NCI-H748 treated with DMSO at 0.1 percent for 48 hours (cell line): ENCODE measurements at regions not wholly inside any gene's neighbourhood (a gene's known extent, or its start where the extent isn't known, plus 50 kb on each side); places are given as distances from the start of the nearest gene placed in this dataset.

Experiments
- DNase-seq: peaks from one replicate; lab custom pipeline; 2025; lab: John Stamatoyannopoulos, UW

DNA sequence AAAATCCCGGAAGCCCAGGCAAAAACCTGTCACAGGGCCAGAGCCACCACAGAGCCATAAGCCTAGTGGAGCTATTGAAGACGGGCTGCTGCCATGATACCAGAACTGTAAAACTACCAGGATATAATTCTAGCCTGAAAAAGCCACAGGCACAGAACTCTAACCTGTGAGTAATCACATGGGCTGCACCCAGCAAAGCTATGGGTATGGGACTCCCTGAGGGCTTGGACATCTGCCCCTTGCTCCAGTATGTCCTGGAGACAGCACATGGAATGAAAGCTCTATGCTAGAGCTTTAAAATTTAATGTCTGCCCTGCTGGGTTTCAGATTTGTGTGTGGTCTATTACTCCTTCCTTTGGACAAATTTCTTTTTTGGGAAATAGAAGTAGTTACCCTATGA is 2183.6 kb upstream of the CELF4 start:
- no peak for DNase-seq

DNA sequence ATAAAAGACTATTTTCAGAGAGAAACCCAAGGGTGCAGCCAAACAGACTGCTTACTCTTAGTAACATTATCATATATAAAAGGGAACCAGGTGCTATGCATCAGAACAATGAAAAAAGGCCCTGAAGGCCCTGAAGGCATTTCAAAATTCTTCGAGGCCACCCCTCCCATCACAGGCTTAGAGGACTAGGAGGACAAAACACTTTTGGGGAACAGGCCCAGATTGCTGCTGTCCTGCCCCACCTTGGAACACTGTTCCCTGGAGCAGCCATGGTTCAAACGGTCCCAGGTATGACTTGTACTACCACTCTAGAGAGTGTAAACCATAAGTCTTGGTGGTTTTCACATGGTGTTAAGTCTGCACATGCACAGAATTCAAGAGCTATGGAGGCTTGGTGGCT is 2183.1 kb upstream of the CELF4 start:
- no peak for DNase-seq

- no peak for DNase-seq
Observed at GRCh38 chr18:39746201-39746600, 2180.6 kb upstream of the CELF4 start.

GRCh38 chr18:39743463-39743862 is 2177.9 kb upstream of the CELF4 start:
- no peak for DNase-seq

DNA sequence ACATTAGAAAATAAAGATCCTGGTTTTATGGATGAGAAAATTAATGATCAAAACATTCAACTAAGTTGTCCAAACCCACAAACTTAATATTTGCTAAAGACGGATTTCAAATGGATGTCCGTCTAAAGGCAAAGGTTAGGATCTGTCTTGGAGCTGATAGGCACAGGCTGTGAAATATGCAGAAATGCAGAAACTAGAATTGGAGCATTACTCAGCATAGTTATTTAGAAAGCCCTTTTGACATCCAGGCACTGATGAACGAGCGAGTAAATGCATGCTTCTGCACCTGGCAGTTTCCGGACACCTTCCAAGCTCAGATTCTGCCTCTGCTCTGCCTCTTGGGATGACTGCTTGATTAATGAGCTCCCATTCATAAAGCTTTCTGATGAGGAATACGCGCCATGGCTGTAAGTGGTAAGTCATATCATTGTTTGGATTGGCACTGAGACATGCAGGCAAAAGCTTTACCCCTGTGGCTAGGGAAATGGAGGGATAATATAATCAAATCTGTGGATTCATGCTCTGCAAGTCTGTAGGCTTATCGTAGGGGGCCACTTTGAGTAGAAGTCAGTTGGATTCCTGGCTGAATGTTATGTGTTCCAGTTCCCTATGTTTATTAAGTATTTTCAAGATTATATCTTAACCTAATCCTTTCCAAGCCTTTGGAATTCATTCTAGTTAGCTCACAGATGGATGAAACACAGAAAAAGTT is 2176.3 kb upstream of the CELF4 start:
- peak; percentile 56 for DNase-seq

DNA sequence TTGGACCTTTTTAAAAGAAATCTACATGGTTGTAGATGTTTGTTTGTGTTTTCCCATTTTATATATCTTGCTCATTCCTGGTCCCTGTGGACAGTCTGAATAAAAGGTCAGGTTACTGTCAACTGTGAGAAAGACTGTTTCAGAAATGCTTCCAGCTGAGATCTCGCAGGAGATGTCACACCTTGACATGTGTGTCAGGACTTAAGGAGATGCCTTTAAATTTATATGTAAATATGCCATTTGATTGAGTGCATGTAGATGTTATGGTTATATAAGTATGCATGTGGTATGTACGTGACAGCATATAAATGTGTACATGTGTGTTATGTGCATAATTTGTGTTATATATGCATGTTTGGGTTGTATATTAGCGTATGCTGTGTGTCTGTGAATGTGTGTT is 2172.3 kb upstream of the CELF4 start:
- DNase-seq: no peak

DNA sequence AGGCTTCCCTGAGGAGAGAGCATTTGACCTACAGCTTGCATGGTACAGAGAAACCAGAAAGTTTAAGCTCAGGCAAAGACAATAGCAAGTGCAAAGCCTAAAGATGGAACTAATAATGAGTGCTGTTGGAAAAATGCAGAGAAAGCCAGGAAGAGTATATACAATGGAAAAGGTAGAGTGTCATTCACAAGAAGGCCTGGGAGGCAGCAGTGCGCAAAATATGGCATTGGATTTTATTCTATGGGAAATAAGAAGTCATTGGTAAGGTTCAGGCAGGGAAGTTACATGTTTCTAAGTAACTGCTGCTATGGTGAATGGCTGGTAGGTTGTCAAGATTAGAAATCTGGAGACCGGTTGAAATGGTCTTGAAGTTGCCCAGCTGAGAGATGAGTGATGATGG is 2167.3 kb upstream of the CELF4 start:
- DNase-seq: no peak

DNA sequence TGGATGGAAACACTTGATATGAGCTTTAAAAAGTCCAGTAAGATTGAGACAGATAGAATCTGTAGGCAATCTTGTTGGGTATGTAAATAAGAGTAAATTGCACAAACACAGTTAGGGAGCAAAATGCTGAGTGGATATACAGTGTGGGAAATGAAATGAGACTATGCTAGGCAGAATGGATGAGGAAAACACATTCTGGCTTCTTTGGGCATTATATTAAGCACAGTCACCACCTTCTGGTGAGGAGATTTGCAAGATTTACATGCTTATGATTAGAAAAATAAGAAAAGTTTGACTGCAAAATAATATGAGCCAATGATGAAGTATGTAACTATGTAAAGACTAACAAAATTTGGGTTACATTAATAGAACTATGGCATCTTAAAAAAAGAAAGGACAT is 2165.0 kb upstream of the CELF4 start:
- no peak for DNase-seq

DNA sequence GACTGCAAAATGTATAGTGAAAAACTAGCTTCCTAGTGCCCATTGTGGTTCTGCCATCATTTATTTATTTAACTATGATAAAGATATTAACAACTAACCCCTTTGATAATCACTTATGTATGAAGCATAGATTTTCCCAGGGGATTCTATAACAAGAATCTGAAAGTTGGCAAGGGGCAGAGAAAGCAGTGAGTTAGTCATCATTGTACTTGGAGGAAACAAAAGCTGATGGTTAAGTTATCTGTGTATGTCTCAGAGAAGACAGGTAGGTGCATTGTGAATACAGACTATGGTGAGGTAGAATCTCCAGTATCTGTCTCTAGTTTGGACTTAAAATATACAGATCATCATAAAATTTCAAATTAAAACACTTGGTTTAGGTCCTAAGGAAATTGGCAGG is 2159.1 kb upstream of the CELF4 start:
- DNase-seq: no peak

- DNase-seq: no peak
Observed at GRCh38 chr18:39721712-39722111, 2156.1 kb upstream of the CELF4 start.

GRCh38 chr18:39713961-39714360 is 2148.4 kb upstream of the CELF4 start:
- DNase-seq: no peak

GRCh38 chr18:39711701-39712100 is 2146.1 kb upstream of the CELF4 start:
- DNase-seq: no peak

DNA sequence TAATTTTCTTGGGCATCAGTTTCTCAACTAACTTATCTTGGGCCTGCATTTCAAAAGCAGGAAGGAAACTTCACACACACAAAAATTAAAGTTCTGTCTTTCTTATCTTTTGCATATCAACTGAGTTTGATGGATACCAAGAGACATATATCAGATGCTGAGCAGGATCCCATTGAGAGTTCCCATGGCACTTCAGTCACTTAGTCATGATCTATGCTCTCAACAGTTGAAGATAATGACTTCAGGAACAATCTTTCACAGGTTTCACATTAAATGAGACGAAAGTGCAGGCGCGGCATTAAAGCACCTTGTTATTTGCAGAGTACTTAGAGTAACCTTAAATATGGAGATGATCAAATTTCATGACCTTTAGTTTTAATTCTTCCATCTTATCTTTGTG is 2139.8 kb upstream of the CELF4 start:
- DNase-seq: no peak

GRCh38 chr18:39702888-39703287 is 2137.3 kb upstream of the CELF4 start:
- DNase-seq: no peak

DNA sequence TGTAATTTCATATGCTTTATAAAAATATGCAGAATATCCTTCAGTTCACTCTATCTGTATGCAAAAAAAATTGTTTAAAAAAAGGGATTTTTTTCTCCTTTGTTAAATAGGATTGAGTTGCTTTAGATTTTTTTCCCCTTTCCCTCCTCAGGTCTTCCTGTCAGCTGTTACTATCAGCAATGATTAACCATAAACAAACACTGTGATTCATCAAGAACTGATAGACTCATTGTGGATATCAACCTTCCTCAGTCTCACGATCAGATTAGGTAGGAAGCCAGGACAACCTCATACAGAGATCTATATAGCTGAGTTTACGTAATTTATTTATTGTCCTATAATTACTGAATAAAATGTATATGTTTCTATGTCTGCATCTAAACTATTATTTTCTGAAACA is 2136.2 kb upstream of the CELF4 start:
- DNase-seq: no peak

DNA sequence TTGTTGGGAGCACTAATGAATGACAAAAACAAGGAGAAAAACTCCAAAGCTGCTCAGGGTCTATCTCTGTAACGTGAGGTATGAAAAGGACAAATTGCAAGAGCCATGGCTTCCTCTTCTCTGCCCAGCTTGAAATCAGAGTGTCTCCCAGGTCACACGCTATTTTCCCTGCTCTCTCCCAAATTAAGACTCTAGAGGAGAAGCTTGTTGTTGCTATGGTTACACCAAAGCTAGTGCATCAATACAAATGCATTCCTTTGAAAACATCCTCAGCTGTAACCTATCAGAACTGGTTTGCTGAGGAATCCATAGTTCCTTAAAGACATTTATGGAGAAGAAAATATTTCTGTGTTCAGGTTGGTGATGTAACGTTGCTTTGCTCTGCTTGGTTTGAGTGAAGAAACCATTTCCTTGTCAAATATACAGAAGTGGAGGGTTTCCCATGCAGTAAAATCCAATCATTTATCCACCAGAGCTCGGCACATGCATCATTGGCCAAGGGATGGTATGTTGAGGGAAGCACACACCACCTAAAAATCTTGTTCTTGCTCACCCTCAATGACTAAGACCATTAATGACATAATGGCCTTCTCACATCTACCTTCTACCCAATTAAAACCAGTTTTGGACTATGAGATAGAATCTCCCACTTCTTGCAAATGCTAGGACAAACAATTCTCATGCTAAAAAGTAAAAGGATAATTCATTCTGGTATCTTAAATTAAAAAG is 2135.6 kb upstream of the CELF4 start:
- DNase-seq: no peak

GRCh38 chr18:39699340-39699964 is 2133.9 kb upstream of the CELF4 start:
- no peak for DNase-seq

- DNase-seq: no peak
Observed at GRCh38 chr18:39698436-39698835, 2132.8 kb upstream of the CELF4 start.

- no peak for DNase-seq
Observed at GRCh38 chr18:39693359-39693758, 2127.8 kb upstream of the CELF4 start.

DNA sequence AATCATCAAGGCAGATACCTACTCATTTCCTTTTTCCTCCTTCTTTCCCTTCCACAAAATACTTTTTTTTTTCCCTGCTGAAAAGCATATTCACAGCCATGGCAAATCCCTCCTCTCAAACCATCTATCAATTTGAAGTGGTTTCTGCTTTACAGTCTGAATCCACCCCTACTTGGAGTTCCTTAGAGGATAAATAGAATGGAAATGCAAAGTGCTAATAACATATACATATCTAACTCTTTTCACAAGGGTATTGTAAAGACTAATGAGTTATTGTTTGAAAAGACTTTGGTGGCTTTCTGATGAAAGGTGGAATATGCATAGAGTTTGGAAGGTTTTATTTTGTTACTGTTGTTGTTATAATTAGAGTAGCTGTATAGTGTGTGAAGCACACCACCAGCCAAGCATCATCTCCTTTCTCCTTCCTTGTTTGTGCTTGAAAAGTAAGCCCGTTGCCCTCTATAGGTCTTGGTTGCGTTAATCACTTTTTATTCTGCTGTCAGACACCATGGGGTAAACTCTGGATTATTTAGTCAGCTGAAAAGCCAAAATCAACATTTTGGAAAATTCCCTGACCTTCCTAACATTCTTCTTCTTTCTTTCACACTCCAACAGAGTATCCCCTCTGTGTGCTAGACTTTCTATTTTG is 2126.9 kb upstream of the CELF4 start:
- no peak for DNase-seq

GRCh38 chr18:39685303-39685902 is 2119.8 kb upstream of the CELF4 start:
- DNase-seq: no peak

GRCh38 chr18:39681061-39681460 is 2115.5 kb upstream of the CELF4 start:
- DNase-seq: no peak
